Progenitor cell of endocrine pancreas (in vitro differentiated cells): ENCODE measurements at regions not wholly inside any gene's neighbourhood (a gene's known extent, or its start where the extent isn't known, plus 50 kb on each side); places are given as distances from the start of the nearest gene placed in this dataset.

Source experiments
- DNase-seq: peaks from one replicate; pipeline ENCODE4 v3.0.0; 2021; ENCODE audit warnings: low spot score; ENCODE audit not compliant: unreplicated experiment
- H3K27ac Mint-ChIP-seq: 2 replicates; pipeline ENCODE4 v1.8.0; 2021; ENCODE audit warnings: mild to moderate bottlenecking, moderate library complexity, mixed read lengths
- H3K27me3 Mint-ChIP-seq: 2 replicates; pipeline ENCODE4 v1.8.0; 2021; ENCODE audit warnings: mixed read lengths
- H3K36me3 Mint-ChIP-seq: 2 replicates; pipeline ENCODE4 v1.8.0; 2022; ENCODE audit warnings: mixed read lengths; ENCODE audit not compliant: insufficient read depth
- H3K4me1 Mint-ChIP-seq: 2 replicates; pipeline ENCODE4 v1.8.0; 2021; ENCODE audit warnings: low read depth, mixed read lengths
- H3K4me3 Mint-ChIP-seq: 2 replicates; pipeline ENCODE4 v1.8.0; 2021; ENCODE audit warnings: low read depth, mild to moderate bottlenecking, moderate library complexity, mixed read lengths
- H3K9me3 Mint-ChIP-seq: 2 replicates; pipeline ENCODE4 v1.8.0; 2021; ENCODE audit warnings: low read depth, mixed read lengths
- CTCF ChIP-seq: fragments of 200-600 bp; sonication (generic); IDR thresholded peaks from one replicate; pipeline ENCODE4 v1.5.0; 2021; ENCODE audit warnings: antibody characterized with exemption, mild to moderate bottlenecking; ENCODE audit not compliant: unreplicated experiment

- no peak overlapping the region for H3K27ac Mint-ChIP-seq
- H3K9me3 Mint-ChIP-seq = no peaks in the 10 kb centered on the region
- H3K4me3 Mint-ChIP-seq = no peak overlapping the region
- H3K27me3 Mint-ChIP-seq = no peaks in the 10 kb centered on the region
- no peak for DNase-seq
- no peak for TF ChIP-seq CTCF
- H3K4me1 Mint-ChIP-seq = no peaks in the 10 kb centered on the region
- no peaks in the 10 kb centered on the region for H3K36me3 Mint-ChIP-seq
Observed at GRCh38 chr2:39954346-39954745, 175.3 kb upstream of the THUMPD2 start.

GRCh38 chr2:39949131-39949530 is 170.1 kb upstream of the THUMPD2 start:
- no peak for DNase-seq
- Mint-ChIP-seq H3K36me3 (no peaks in the 10 kb centered on the region), H3K27me3 (no peaks in the 10 kb centered on the region), H3K4me3 (no peak overlapping the region), H3K9me3 (no peaks in the 10 kb centered on the region), H3K27ac (no peak overlapping the region), H3K4me1 (peaks cover 6% of the 10 kb centered on the region)
- no peak for TF ChIP-seq CTCF

- Mint-ChIP-seq H3K4me3 (no peak overlapping the region), H3K27ac (no peak overlapping the region), H3K27me3 (no peaks in the 10 kb centered on the region), H3K36me3 (no peaks in the 10 kb centered on the region), H3K4me1 (peaks cover 6% of the 10 kb centered on the region), H3K9me3 (no peaks in the 10 kb centered on the region)
- no peak for TF ChIP-seq CTCF
- DNase-seq = no peak
Observed at GRCh38 chr2:39948016-39948719, 169.1 kb upstream of the THUMPD2 start.

GRCh38 chr2:39947294-39948015 is 168.4 kb upstream of the THUMPD2 start:
- H3K27ac Mint-ChIP-seq = no peak overlapping the region
- TF ChIP-seq CTCF = no peak
- DNase-seq = no peak
- H3K4me1 Mint-ChIP-seq = peaks cover 6% of the 10 kb centered on the region
- H3K27me3 Mint-ChIP-seq = no peaks in the 10 kb centered on the region
- H3K4me3 Mint-ChIP-seq = no peak overlapping the region
- H3K36me3 Mint-ChIP-seq = no peaks in the 10 kb centered on the region
- H3K9me3 Mint-ChIP-seq = no peaks in the 10 kb centered on the region

- Mint-ChIP-seq H3K4me1 (peaks cover 6% of the 10 kb centered on the region), H3K9me3 (peaks cover 9% of the 10 kb centered on the region), H3K36me3 (no peaks in the 10 kb centered on the region), H3K4me3 (no peak overlapping the region), H3K27ac (no peak overlapping the region), H3K27me3 (no peaks in the 10 kb centered on the region)
- DNase-seq = no peak
- TF ChIP-seq CTCF = no peak
Observed at GRCh38 chr2:39942950-39943349, 163.9 kb upstream of the THUMPD2 start.
